GM21786 (cell line): ENCODE measurements at regions not wholly inside any gene's neighbourhood (a gene's known extent, or its start where the extent isn't known, plus 50 kb on each side); places are given as distances from the start of the nearest gene placed in this dataset.

Experiments
- ATAC-seq: cut with Tn5 transposase; IDR thresholded peaks from one replicate; pipeline ENCODE4 v1.9.1; 2021; ENCODE audit not compliant: unreplicated experiment

DNA sequence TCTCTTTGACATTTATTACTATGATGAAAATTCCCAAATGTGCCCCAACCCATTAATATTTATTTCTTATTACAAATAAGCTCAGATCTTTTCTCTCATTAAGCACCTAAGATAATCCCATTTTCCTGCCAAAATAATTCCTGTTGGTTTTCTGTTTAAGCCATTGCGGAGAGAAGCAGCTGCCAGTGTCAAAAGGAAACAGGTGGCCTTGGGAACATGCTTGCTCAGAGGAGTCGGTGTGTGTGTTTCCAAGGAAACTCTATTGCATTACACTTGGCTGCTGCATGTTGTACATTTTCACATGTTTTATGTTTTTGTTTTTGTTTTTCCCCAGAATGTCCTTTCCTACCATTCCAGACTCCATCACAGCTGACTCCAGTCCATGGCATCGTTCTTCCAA lies 56.4 kb downstream of the CD24 start:
- no peak for ATAC-seq

DNA sequence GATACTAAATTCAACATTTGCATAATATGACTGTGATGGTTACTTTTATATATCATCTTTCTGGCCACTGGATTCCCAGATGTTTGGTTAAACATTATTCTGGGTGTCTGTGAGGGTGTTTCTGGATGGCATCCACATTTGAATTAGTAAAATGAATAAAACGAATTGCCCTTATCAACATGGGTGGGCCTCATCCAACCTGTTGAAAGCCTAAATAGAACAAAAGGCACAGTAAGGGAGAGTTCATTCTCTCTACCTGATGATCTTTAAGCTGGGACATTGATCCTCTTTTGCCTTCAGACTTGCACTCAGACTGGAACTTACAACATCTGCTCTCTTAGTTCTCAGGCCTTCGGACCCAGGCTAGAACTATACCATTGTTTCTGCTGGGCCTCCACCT lies 57.6 kb downstream of the CD24 start:
- no peak for ATAC-seq

DNA sequence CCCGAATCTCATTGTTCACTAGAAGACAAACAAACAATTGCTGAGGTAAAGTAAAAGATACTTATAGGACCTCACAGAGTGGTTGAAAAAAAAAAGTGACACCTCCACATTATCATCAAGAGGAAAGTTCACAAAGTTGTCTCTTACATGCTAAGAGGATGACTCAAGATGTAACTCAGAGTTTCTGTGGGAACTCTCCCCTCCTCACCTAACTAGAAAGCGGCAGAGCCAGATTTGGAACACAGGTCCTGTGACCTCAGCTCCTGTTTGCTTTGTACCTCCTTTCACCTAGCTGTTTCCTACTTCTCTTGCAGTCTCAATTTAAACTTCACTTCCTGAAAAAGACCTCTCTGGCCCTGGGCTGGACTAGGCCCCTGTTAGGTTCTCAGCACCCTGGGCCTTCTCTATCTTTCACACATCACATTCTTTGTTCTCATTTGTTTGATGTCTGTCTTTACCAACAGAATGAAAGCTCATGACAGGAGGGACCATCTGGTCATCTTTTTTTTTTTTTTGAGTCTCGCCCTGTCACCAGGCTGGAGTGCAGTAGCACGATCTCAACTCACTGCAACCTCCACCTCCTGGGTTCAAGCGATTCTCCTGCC lies 60.8 kb downstream of the CD24 start:
- peak; percentile 92 for ATAC-seq

DNA sequence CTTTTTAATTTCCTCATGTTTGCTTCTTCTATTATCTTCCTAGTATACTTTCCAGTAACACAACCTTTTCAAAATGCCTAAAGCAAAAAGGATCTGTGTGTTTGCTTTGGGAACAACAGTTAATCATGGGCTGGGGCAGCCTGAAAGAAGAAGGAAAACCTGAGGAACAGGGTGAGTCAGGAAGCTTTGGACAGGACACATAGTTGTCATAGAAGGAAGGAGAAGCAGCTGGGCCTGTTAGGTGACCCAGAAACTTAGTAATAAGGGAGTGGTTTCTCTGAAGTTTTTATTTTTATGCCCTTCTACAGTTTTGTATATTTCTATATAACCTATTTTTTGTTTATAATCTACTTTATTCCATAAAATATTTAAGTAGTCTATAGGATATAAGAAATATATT lies 61.4 kb downstream of the CD24 start:
- no peak for ATAC-seq

DNA sequence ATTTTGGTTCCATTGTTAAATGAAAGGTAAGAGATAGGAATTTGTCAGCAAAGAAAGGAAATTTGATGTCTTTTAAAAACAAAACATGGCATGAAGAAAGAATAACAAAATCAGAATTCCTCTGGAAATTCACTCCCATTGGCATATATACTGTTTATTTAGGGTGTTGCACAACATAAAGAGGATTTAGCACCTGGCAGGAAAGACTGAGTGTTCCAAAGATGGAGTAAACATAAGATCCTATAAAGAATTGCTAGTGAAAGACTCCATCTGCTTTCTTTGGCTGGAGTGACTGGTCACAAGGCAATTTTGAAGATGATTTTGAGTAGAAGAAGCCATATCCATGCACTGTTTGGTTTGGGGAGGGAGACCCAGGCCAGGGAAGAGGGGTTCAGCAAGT lies 62.4 kb downstream of the CD24 start:
- ATAC-seq: no peak

DNA sequence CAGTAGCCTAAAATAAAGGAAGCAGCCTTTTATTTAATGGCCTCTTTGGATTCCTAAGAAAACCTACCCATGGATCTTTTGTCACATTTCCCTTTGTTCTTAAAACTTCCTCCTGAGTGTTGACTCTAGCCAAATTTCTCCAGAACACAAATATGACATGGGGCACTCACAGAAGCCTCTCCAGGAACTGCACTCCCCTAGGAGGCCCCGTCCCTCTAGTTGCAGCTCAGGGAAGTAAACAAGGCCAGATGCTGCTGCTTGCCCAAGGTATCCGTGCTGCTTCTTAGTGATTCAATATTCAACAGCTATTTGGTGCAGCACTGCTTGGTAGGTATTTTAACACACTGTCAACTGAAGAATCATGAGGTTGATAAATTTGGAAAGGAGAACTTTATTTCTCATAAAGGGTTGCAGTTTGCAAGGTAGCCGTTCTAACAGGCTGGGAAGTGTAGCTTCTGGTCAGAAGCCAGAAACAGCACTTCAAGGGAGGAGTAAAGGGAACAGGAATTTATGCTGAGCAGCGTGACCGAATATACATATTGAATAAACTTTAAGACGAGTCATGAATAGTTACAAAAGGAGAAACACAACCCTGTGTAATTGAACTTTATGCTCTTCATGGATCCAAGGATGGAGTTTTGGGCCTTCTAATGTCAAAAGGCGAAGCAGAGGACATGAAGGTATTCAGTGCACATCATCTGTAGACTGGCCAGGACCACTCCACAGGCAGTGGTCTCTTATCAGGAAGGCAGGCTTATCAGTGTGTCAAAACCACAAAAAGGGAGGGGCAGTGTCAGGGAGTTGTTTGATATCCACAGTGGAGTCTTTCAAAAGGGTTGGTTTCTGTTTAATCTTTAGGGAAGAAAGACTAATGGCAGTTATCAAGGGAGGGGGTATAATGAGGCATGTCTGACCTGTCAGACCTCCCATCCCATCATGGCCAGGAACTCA lies 63.3 kb downstream of the CD24 start:
- no peak for ATAC-seq

DNA sequence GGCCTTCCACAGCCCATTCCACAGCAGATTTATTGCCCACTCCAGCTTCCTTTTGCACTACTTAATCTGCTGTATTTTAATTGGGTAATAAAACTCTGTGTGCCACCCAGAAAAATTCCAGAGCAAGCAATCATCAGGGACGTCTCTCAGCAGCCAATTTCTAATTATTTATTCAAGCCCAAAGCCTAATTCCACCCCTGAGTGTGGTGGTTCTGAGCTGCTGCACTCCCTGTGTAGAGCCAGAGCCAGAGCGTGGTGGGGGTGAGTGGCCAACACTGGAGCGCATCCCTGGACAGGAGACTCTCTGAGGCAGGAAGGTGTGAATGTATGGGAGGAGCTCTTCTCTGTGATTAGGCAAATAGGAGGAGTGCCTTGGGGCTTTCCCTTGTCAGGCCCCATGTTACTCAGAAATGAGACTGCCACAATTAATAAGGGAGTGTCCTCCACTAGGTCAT lies 66.1 kb downstream of the CD24 start:
- ATAC-seq: no peak

DNA sequence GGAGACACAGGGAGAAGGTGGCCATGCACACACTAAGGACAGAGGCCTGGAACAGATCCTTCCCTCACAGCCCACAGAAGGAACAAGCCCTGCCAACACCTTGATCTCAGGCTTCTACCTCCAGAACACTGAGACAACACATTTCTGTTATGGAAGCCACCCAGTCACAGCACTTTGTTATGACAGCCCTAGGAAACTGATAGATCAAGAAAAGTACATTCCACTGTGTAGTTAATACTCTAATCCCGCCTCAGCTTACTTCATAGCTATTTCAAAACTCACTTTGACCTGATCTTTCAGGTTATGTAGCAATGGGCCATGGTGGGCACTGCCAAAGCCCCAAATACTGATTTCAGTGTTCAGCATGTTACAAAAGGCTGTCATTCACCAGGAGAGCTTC lies 66.8 kb downstream of the CD24 start:
- no peak for ATAC-seq

DNA sequence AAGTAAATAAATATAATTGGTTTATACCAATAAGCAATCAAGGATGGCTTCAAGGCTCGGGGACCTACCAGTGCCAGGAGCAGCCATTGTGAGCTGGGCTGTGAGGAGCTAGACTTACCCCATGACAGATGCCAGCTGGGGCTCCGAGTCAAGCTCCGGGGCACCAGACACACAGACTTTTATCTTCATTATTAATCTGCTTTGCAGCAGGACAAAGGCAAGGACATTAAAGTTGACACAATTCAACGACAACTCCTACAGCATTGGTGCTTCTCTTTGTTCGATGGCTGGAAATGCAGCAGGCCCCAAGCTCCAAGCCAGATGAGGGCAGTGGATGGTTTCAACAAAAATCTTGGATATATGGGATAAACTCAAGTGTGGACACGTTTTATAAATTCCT lies 68.3 kb downstream of the CD24 start:
- no peak for ATAC-seq

DNA sequence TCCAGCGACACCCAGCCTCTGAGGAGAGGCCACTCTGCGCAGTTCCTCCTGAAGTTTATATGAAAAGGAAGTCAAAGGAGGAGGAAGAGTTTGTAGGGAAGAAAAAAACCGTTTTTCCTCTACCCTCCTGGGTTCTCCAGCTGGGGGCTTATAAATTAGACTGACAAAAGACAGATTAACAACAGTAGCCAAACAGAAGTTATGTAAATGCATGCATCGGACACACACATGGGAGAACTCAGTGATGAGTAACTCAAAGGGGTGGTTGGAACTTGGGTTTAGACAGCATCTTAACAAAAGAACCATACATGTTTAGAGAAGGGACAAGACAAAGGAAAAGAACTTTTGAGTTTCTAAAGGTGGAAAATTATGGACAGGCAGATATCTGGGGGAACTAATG lies 71.2 kb downstream of the CD24 start:
- no peak for ATAC-seq

DNA sequence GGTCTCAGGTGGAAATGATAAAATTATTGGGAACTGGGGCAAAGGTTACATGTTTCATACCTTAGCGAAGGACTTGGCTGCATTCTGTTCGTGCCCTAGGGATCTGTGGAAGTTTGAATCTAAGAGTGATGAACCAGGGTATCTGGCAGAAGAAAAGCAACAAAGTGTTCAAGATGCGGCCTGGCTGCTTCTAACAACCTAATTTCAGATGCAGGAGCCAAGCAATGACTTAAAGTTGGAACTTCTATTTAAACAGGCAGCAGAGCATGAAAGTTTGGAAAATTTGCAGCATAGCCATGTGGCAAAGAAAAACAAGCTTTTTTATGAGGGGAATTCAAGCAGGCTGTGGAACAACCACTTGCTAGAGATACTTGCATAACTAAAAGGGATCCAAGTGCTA lies 73.5 kb downstream of the CD24 start:
- ATAC-seq: no peak

DNA sequence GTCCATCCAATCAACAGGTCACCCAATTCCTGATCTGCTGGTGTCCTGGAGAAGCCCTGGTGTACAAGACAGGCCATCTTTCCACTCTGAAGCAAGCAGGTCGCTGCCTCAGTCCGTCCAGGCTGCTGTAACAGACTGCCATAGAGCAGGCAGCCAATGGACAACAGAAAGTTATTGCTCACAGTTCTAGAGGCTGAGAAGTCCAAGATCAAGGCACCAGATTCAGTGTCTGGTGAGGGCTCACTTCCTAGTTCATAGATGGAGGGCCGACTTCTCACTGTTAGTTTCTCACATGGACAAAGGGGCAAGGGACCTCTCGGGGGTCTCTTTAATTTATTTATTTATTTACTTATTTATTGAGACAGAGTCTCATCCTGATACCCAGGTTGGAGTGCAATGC lies 74.8 kb downstream of the CD24 start:
- no peak for ATAC-seq

DNA sequence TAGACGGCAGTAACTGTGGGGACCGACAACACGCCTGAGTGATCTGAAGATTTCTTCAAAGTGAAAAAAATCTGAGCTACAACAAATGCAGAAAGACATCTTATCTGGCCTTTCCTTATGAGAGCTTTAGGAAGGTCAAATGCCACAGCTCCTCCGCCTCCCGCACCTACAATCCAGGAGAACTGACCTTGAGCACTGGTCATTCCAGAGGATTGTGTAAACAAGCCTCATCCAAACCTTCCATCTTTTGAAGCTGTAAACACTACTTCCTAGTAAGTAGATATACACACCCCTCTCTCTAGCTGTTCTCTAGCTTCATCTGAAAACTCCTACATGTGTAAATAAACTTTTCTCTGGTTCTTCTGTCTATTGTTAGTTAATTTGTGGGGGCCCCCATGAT lies 76.9 kb downstream of the CD24 start:
- no peak for ATAC-seq

DNA sequence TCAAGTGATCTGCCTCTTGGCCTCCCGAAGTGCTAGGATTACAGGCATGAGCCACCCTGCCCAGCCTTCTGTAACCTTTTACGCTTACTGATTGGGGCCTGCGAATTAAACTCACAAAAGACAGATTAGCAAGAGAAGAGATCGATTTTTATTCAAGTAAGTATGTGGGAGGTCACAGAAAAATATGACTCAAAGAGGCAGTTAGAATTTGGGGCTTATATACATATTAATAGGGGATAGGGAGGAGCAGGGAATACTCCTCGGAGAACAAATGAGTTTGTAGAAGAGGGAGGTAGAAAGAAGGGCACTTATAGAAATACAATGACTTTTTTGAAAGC lies 78.9 kb downstream of the CD24 start:
- ATAC-seq: no peak

DNA sequence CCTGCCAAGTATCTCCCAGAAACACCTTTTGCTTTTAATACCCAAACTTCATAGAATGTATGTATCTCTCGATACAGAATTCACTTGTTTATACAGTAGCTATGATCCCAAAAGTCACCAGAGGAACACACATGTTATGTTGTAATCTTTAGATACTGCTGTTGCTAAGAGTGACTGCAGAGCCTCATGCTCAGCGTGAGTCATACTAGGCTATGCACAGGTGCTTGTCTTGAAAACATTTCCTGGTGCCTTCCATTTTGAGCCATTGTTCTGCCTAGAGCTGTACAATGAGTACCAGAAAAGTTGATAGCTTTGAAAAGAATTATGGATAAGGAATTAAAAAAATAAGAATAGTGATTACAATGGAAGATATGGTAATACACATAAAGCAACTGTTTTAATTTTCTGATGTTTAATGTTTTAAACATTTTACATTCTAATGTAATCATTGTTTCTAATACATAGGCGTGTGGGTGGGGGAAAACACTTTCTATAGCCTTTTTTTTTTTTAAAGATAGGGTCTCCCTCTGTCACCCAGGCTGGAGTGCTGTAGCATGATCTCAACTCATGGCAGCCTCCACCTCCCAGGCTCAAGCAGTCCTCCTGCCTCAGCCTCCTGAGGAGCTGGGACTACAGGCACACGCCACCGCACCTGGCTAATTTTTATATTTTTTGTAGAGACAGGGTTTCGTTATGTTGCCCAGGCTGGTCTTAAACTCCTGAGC lies 79.4 kb downstream of the CD24 start:
- no peak for ATAC-seq

DNA sequence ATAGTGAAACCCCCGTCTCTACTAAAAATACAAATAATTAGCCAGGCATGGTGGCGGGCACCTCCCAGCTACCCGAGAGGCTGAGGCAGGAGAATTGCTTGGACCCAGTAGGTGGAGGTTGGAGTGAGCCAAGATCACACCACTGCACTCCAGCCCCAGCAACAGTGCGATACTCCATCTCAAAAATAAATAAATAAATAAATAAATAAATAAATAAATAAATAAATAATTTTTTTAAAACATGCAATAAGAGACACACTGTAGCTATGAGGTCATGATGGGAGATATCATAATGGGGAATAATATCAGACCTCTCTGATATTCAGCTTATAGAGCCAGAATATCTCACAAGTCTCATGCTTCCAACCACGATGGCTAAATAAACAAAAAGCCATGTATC lies 82.3 kb downstream of the CD24 start:
- no peak for ATAC-seq

DNA sequence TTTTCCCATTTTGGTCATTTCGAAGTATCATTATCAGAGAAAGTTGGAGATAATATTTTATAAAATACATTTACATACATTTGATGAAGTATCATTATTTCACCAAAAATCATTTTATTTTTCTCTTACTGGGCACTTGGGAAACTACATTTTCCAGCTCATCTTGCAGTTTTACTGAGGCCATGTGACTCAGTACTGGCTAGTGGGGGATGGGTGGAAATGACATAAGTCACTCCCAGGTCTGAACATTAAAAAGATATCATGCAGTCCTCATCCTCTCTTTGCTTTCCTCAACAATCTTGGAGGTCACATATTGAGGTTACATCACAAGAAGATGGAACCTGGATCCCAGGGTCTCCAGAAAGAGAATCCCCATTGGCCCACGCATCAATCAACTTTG lies 84.1 kb downstream of the CD24 start:
- ATAC-seq: no peak

DNA sequence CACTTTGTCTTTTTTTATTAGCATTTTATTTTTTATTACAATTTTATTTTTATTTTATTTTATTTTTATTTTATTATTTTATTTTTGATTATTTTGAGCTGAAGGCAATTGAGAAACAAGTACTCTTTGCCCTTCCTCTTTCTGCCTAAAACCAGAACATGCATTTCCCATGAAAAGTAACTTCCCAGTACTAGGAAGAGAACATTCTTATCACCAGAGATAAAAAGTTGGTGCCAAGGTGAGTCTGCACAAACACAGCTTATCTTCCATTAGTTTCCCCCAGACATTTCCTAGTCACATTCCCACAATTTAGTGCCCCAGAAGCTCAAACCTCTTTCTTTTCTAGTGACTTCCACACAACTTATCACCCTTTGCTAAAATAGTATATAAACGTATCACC lies 84.8 kb downstream of the CD24 start:
- no peak for ATAC-seq

DNA sequence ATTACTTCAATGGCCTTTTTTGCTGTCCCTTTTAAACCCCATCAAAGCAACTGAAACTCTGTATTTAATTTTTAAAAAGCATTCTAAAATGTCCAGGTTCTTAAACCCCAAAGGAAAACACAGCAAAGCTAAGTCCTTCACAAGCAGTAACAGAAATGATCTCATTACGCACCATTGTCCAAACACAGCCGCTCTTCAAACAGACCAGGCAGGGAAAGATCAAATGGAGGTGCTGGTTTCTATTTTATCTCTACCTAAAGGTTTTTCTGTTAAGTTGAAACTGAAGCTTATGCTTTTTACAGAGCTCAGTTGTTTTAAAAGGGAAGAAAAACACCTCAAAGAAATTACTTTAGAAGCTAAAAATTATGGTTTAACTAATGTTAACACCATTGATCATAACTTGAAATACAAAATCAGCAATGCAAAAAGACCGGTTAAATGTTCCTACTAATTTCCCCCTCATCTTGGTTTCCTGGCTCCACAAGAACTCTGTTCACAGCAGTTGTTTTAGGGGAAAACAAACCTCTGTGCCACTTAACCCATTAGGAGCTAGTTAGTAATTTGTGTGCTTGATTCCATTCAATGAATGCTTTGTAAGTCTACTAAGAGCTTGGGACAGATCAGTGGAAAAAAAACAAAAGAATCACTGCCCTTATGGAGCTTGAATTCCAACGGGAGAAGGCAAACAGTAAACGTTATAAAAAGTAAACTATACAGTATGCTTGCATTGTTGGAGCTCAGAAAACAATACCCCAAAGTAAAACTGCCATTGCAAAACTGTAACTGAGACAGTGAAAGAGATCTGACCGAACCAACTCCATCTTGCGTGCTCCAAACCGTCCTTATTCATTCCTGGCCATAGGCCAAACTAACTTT lies 87.4 kb downstream of the CD24 start:
- no peak for ATAC-seq

DNA sequence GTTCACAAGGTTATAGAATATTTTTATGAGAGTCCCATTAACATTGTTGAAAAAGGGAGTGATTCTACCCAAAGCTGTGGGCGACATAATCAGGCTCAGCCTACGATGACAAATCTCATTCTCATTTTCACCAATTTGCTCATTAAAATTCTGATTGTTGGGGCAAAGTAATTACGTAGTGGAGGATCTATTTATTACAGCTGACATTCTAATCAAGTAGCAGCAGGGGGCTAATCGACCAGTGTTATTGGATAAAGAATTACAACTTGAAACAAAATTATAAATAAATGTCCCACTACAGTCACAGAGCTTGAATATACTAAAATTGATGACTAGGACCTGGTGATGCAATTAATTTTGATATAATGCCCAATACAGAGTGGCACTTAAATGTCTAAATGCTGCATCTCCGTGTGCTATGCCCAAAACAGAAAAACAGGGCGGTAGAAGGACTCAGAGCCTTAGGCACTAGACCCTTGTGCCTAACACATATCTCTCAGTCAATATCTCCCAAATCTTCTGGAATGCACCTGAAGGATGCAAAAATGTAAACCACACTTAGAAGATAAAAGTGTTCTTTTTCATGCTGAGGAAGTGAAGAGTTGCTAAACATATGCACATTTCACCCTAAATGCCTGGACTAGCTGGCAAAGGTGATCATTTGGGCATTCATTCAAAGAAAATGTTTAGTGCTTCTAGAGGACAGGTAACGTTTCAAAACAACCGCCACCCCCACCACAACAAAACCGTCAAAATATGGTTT lies 88.3 kb downstream of the CD24 start:
- no peak for ATAC-seq
